WI38 (cell line): ENCODE measurements at regions not wholly inside any gene's neighbourhood (a gene's known extent, or its start where the extent isn't known, plus 50 kb on each side); places are given as distances from the start of the nearest gene placed in this dataset.

ENCODE experiments used
- H3K4me3 ChIP-seq: 2 replicates; pipeline ENCODE4 v1.5.1; 2011; ENCODE audit warnings: low read depth, mild to moderate bottlenecking, control low read depth, low read length
- TF ChIP-seq, protein P1 (sequence below): IDR thresholded peaks from 2 replicates; pipeline ENCODE4 v1.5.1; 2012; ENCODE audit warnings: low read depth, mild to moderate bottlenecking, control low read depth, low read length

DNA sequence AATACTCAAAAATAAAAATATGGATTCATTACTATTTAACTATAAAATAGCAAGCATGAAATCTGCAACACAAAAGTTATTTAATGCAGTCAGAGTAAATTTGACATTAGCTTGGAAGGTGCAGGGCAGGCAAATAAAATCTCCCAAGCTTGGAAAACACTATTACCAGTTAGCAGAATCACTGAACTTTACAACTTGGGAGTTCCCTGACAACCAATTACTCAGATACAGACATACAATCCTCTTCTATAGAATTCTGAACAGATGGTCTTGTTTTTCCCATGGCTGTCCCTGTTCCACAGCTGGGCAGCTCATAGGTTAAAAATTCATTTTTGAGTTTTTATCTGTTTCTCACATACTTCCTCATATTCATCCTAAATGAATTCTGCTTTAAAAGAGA lies 1002.6 kb downstream of the SORCS3 start:
- TF ChIP-seq, protein P1, sequence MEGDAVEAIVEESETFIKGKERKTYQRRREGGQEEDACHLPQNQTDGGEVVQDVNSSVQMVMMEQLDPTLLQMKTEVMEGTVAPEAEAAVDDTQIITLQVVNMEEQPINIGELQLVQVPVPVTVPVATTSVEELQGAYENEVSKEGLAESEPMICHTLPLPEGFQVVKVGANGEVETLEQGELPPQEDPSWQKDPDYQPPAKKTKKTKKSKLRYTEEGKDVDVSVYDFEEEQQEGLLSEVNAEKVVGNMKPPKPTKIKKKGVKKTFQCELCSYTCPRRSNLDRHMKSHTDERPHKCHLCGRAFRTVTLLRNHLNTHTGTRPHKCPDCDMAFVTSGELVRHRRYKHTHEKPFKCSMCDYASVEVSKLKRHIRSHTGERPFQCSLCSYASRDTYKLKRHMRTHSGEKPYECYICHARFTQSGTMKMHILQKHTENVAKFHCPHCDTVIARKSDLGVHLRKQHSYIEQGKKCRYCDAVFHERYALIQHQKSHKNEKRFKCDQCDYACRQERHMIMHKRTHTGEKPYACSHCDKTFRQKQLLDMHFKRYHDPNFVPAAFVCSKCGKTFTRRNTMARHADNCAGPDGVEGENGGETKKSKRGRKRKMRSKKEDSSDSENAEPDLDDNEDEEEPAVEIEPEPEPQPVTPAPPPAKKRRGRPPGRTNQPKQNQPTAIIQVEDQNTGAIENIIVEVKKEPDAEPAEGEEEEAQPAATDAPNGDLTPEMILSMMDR = no peak
- H3K4me3 ChIP-seq = no peak overlapping the region

DNA sequence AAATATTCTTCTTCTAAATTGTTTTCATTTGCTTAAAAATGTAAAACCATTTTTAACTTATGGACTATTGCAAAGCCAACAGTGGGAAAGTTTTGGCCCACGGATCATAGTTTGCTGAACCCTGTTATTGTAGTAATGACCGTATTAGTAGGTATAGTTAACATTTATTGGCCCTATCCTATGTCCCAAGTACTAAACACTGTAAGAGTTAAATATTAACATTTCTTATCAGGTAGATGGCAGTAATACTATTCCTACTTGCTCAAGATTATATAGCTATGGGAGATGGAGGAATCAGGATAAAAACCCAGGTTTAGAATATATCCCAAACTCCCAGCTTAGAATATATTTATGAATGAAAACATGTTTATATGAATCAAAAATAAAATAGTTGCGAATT lies 993.2 kb downstream of the SORCS3 start:
- TF ChIP-seq, protein P1 = no peak
- H3K4me3 ChIP-seq = no peak overlapping the region

DNA sequence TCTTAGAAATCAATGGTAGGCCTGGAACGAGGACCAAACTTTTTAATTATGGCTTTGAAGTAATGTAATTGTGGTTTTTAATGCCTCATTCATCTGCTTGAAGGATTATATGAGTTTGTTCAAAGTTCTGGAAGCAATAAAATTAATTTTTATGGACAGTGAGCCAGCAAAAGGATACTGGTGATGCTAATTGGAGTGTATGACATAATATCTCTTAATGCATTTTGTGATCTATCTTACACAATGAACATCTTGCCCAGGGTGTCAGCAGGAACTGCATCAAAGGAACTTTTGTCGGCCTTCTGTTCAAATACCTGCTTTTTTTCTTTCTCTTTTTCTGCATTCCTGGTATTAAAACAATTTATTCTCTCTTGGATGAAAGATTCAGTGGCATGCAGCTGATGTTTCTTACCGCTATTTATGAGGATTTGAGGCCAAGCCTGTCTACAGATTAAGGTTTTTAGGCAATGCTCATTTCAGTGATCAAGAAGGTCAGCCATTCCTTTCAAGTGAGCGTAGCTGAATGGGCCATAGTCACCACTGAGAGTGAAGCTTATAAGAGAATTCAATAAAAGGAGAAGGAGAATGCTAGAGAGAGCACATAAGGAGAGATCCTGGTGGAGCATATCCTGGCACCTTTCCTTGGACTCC lies 974.8 kb downstream of the SORCS3 start:
- TF ChIP-seq, protein P1 = no peak
- no peak overlapping the region for H3K4me3 ChIP-seq

DNA sequence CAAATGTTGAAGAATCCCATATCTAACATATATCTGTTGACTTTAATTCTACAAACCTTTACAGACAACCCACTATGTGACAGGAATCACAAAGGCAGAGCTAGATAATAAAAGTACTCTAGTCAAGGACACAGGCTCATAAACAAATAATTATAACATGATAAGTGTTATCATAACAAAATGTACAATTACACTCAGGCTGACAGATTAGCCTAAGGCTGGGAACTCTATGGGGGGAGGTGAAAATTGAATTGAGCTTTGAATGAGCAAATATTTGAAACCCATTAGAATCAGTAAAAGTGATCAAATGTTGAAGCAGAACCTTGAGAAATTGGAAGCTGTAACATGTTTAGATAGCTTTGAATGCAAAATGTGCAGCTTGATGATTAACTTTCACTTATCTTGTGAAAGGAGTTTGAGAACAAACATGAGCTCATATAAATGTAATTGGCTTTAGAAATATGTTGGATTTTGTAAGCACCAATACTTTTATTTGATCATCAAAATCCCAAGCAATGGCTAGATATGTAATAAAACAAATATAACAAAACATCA lies 970.2 kb downstream of the SORCS3 start:
- TF ChIP-seq, protein P1 = no peak
- no peak overlapping the region for H3K4me3 ChIP-seq

GRCh38 chr10:105609451-105609850 lies 968.4 kb downstream of the SORCS3 start:
- no peak overlapping the region for H3K4me3 ChIP-seq
- TF ChIP-seq, protein P1 = no peak

GRCh38 chr10:105605918-105606317 lies 964.8 kb downstream of the SORCS3 start:
- TF ChIP-seq, protein P1 = no peak
- no peak overlapping the region for H3K4me3 ChIP-seq

DNA sequence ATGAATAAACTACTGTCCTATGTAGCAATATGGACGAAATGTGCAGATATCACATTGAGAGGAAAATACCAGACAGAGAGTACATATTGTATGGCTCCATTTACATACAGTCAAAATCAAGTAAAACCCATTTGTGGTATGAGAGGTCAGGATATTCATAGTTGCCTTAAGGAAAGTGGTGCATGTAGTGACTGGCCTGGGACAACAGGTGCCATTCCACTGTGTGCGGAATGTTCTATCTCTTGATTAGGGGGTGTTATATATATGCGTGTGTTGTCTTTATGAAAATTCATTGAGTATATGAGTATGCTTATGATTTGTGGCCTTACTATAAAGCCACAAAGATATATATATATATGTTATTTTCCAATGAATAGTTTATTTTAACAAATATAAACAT lies 964.0 kb downstream of the SORCS3 start:
- no peak overlapping the region for H3K4me3 ChIP-seq
- TF ChIP-seq, protein P1 = no peak
